Right forelimb (tissue), 1 donor: ENCODE measurements at regions not wholly inside any gene's neighbourhood (a gene's known extent, or its start where the extent isn't known, plus 50 kb on each side); places are given as distances from the start of the nearest gene placed in this dataset.
"Not testable (repeated sequence)": the region's sequence is repeated elsewhere in the genome, so short reads cannot be mapped to it uniquely, and the experiment has no call there.

Experiments
- DNase-seq: peaks from one replicate; pipeline ENCODE4 v3.0.0-alpha.2; 2018

- DNase-seq: no peak
These were observed 195.4 kb upstream of the MSX2 start for GRCh38 chr5:174528821-174529544.

- no peak for DNase-seq
These were observed 194.3 kb upstream of the MSX2 start for GRCh38 chr5:174529925-174530681.

- no peak for DNase-seq
These were observed 192.6 kb upstream of the MSX2 start for GRCh38 chr5:174531782-174532191.

- DNase-seq: no peak
These were observed 191.6 kb upstream of the MSX2 start for GRCh38 chr5:174532455-174533453.

GRCh38 chr5:174533751-174534241 is 190.6 kb upstream of the MSX2 start:
- DNase-seq: no peak

- no peak for DNase-seq
These were observed 188.7 kb upstream of the MSX2 start for GRCh38 chr5:174535669-174536068.

GRCh38 chr5:174539823-174540222 is 184.6 kb upstream of the MSX2 start:
- DNase-seq: not testable (repeated sequence)

GRCh38 chr5:174542037-174542436 is 182.3 kb upstream of the MSX2 start:
- DNase-seq: no peak

GRCh38 chr5:174542471-174542870 is 181.9 kb upstream of the MSX2 start:
- DNase-seq: no peak

- DNase-seq: no peak
These were observed 178.5 kb upstream of the MSX2 start for GRCh38 chr5:174545926-174546325.

GRCh38 chr5:174547814-174548213 is 176.6 kb upstream of the MSX2 start:
- no peak for DNase-seq

GRCh38 chr5:174549254-174549653 is 175.1 kb upstream of the MSX2 start:
- no peak for DNase-seq

- no peak for DNase-seq
These were observed 174.4 kb upstream of the MSX2 start for GRCh38 chr5:174550026-174550425.

GRCh38 chr5:174552428-174552827 is 172.0 kb upstream of the MSX2 start:
- DNase-seq: no peak

GRCh38 chr5:174553556-174553955 is 170.8 kb upstream of the MSX2 start:
- no peak for DNase-seq

GRCh38 chr5:174555726-174556125 is 168.7 kb upstream of the MSX2 start:
- no peak for DNase-seq

GRCh38 chr5:174556756-174557155 is 167.6 kb upstream of the MSX2 start:
- no peak for DNase-seq

- no peak for DNase-seq
These were observed 166.2 kb upstream of the MSX2 start for GRCh38 chr5:174558190-174558589.

GRCh38 chr5:174559141-174559540 is 165.2 kb upstream of the MSX2 start:
- DNase-seq: no peak

- no peak for DNase-seq
These were observed 164.8 kb upstream of the MSX2 start for GRCh38 chr5:174559566-174560090.

- DNase-seq: no peak
These were observed 163.5 kb upstream of the MSX2 start for GRCh38 chr5:174560861-174561260.

GRCh38 chr5:174563040-174563439 is 161.3 kb upstream of the MSX2 start:
- not testable (repeated sequence) for DNase-seq

- DNase-seq: peak; percentile 58
These were observed 160.5 kb upstream of the MSX2 start for GRCh38 chr5:174563899-174564298.
